ENCODE measurements at regions not wholly inside any gene's neighbourhood (a gene's known extent, or its start where the extent isn't known, plus 50 kb on each side); places are given as distances from the start of the nearest gene placed in this dataset.

- Histone ChIP-seq H3K27ac (no peak overlapping the region), H3K4me3 (ENCODE audit: low read depth, low read length) (no peak overlapping the region), H3K9me3 (ENCODE audit: severe bottlenecking) (peaks cover 11% of the 10 kb centered on the region), H3K27me3 (ENCODE audit: insufficient read depth, low read depth, severe bottlenecking) (no peaks in the 10 kb centered on the region), H3K36me3 (no peaks in the 10 kb centered on the region)
- TF ChIP-seq CTCF (IDR thresholded peaks at IDR 0.05; ENCODE audit: low read depth, low read length): no peak
- DNase-seq: no peak
These were observed 559.6 kb upstream of the NRSN1 start for GRCh38 chr6:23566418-23566817.

- Histone ChIP-seq H3K4me3 (ENCODE audit: low read depth, low read length) (no peak overlapping the region), H3K9me3 (ENCODE audit: severe bottlenecking) (peaks cover 2% of the 10 kb centered on the region), H3K36me3 (no peaks in the 10 kb centered on the region), H3K27ac (no peak overlapping the region), H3K27me3 (ENCODE audit: insufficient read depth, low read depth, severe bottlenecking) (no peaks in the 10 kb centered on the region)
- TF ChIP-seq CTCF (IDR thresholded peaks at IDR 0.05; ENCODE audit: low read depth, low read length): no peak
- no peak for DNase-seq
These were observed 557.7 kb upstream of the NRSN1 start for GRCh38 chr6:23568292-23568691.

GRCh38 chr6:23584134-23584763 is 541.8 kb upstream of the NRSN1 start:
- DNase-seq: no peak
- no peaks in the 10 kb centered on the region for H3K9me3 ChIP-seq (ENCODE audit: severe bottlenecking)
- no peak overlapping the region for H3K27ac ChIP-seq
- no peaks in the 10 kb centered on the region for H3K27me3 ChIP-seq (ENCODE audit: insufficient read depth, low read depth, severe bottlenecking)
- no peaks in the 10 kb centered on the region for H3K36me3 ChIP-seq
- H3K4me3 ChIP-seq (ENCODE audit: low read depth, low read length): no peak overlapping the region
- no peak for TF ChIP-seq CTCF (IDR thresholded peaks at IDR 0.05; ENCODE audit: low read depth, low read length)

GRCh38 chr6:23587582-23587981 is 538.4 kb upstream of the NRSN1 start:
- Histone ChIP-seq H3K36me3 (no peaks in the 10 kb centered on the region), H3K27ac (no peak overlapping the region), H3K9me3 (ENCODE audit: severe bottlenecking) (no peaks in the 10 kb centered on the region), H3K4me3 (ENCODE audit: low read depth, low read length) (no peak overlapping the region), H3K27me3 (ENCODE audit: insufficient read depth, low read depth, severe bottlenecking) (no peaks in the 10 kb centered on the region)
- no peak for DNase-seq
- no peak for TF ChIP-seq CTCF (IDR thresholded peaks at IDR 0.05; ENCODE audit: low read depth, low read length)

GRCh38 chr6:23589811-23590210 is 536.2 kb upstream of the NRSN1 start:
- Histone ChIP-seq H3K9me3 (ENCODE audit: severe bottlenecking) (no peaks in the 10 kb centered on the region), H3K27me3 (ENCODE audit: insufficient read depth, low read depth, severe bottlenecking) (no peaks in the 10 kb centered on the region), H3K27ac (no peak overlapping the region), H3K36me3 (no peaks in the 10 kb centered on the region), H3K4me3 (ENCODE audit: low read depth, low read length) (no peak overlapping the region)
- no peak for DNase-seq
- TF ChIP-seq CTCF (IDR thresholded peaks at IDR 0.05; ENCODE audit: low read depth, low read length): no peak

GRCh38 chr6:23590498-23591126 is 535.4 kb upstream of the NRSN1 start:
- H3K4me3 ChIP-seq (ENCODE audit: low read depth, low read length): no peak overlapping the region
- H3K9me3 ChIP-seq (ENCODE audit: severe bottlenecking): no peaks in the 10 kb centered on the region
- no peaks in the 10 kb centered on the region for H3K27me3 ChIP-seq (ENCODE audit: insufficient read depth, low read depth, severe bottlenecking)
- H3K36me3 ChIP-seq: no peaks in the 10 kb centered on the region
- H3K27ac ChIP-seq: no peak overlapping the region
- TF ChIP-seq CTCF (IDR thresholded peaks at IDR 0.05; ENCODE audit: low read depth, low read length): no peak
- no peak for DNase-seq
